ENCODE measurements at regions not wholly inside any gene's neighbourhood (a gene's known extent, or its start where the extent isn't known, plus 50 kb on each side); places are given as distances from the start of the nearest gene placed in this dataset.
"Not testable (repeated sequence)": the region's sequence is repeated elsewhere in the genome, so short reads cannot be mapped to it uniquely, and the experiment has no call there.

DNA sequence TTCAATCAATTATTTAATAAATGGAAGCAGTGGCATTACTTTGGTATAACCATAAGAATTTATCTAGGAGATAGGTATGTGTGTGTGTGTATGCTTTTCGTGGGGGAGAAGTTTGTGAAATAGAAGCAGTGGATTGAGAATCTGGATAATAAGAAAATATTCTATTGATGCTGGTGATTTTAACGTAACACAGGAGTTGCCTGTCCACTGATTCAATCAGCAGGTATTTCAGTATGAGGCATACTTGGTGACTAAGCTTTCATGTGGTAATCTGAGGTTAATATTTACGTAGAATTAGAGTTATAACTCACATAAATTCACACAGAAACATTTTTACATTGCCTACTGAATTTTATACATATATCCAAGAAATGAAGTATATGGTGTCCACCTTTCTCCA is 568.0 kb downstream of the ZWINT start:
- Histone ChIP-seq H3K79me1 (ENCODE audit: low read length) (no peaks in the 10 kb centered on the region), H3K4me3 (ENCODE audit: low read depth, low read length) (no peak overlapping the region), H3K36me3 (ENCODE audit: control insufficient read depth in 1 of 2, insufficient read depth in 2 of 2, low read length in 2 of 2) (no peaks in the 10 kb centered on the region), H3K14ac (ENCODE audit: low read length) (no peak overlapping the region), H3K9me3 (ENCODE audit: insufficient read depth, low read depth, low read length) (no peaks in the 10 kb centered on the region), H4K8ac (ENCODE audit: low read depth, low read length) (no peak overlapping the region), H2AK5ac (ENCODE audit: low read length) (no peak overlapping the region), H2BK12ac (ENCODE audit: low read length) (no peak overlapping the region), H3K23ac (ENCODE audit: low read length) (no peak overlapping the region), H3K4me1 (ENCODE audit: control insufficient read depth in 1 of 2, insufficient read depth in 2 of 2, low read length in 2 of 2) (no peaks in the 10 kb centered on the region), H3K4ac (ENCODE audit: low read depth, low read length) (no peak overlapping the region), H3K9ac (ENCODE audit: low read length) (no peak overlapping the region), H3K27ac (ENCODE audit: low read depth, low read length) (no peak overlapping the region), H3K79me2 (ENCODE audit: control insufficient read depth, insufficient read depth, low read length, poor library complexity) (no peaks in the 10 kb centered on the region), H2BK5ac (ENCODE audit: low read depth, low read length, poor library complexity) (no peak overlapping the region), H4K12ac (ENCODE audit: low read depth, low read length) (no peak overlapping the region), H3K27me3 (ENCODE audit: insufficient read depth, low read length) (no peaks in the 10 kb centered on the region), H4K91ac (ENCODE audit: low read depth, low read length) (no peak overlapping the region), H2BK120ac (ENCODE audit: insufficient read depth, low read length, poor library complexity) (no peak overlapping the region), H3K4me2 (ENCODE audit: low read length) (no peak overlapping the region), H3K18ac (ENCODE audit: low read length) (no peak overlapping the region), H2AFZ (ENCODE audit: insufficient read depth, low read length, poor library complexity) (no peak overlapping the region)
- 100% methylated on average over 1 of the region's 3 CpGs for WGBS (ENCODE audit: extremely low coverage, insufficient coverage, insufficient read length)
- DNase-seq, result peak in 1 of 2 donors; percentile 32

DNA sequence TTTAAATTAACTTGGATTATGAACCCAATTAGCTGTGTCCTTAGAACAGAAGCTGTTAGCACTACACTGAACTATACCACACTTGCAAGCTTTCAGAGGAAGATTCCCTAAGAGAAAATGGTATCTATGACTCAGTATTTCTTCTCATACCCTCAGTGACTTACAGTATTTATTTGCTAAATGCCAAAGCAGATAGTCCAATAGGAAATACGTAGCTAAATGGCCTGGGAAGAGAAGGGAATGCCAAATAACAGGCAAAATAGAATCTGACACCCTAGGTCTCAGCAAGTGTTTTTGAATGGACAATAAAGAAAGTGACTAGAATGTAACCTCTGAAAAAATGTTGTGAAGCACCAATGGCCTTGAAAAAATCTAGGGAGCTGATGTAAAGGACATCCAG is 570.8 kb downstream of the ZWINT start:
- H2BK5ac ChIP-seq (ENCODE audit: low read depth, low read length, poor library complexity); H3K27ac ChIP-seq (ENCODE audit: low read depth, low read length); H3K23ac ChIP-seq (ENCODE audit: low read length); H4K8ac ChIP-seq (ENCODE audit: low read depth, low read length); H2AFZ ChIP-seq (ENCODE audit: insufficient read depth, low read length, poor library complexity); H3K36me3 ChIP-seq (ENCODE audit: control insufficient read depth in 1 of 2, insufficient read depth in 2 of 2, low read length in 2 of 2); H3K4me2 ChIP-seq (ENCODE audit: low read length); H3K79me2 ChIP-seq (ENCODE audit: control insufficient read depth, insufficient read depth, low read length, poor library complexity); H3K18ac ChIP-seq (ENCODE audit: low read length); H3K9me3 ChIP-seq (ENCODE audit: insufficient read depth, low read depth, low read length); H3K79me1 ChIP-seq (ENCODE audit: low read length); H3K4me3 ChIP-seq (ENCODE audit: low read depth, low read length); H3K4me1 ChIP-seq (ENCODE audit: control insufficient read depth in 1 of 2, insufficient read depth in 2 of 2, low read length in 2 of 2); H2BK12ac ChIP-seq (ENCODE audit: low read length); H3K9ac ChIP-seq (ENCODE audit: low read length); H3K27me3 ChIP-seq (ENCODE audit: insufficient read depth, low read length); DNase-seq; H4K91ac ChIP-seq (ENCODE audit: low read depth, low read length); H3K4ac ChIP-seq (ENCODE audit: low read depth, low read length); H4K12ac ChIP-seq (ENCODE audit: low read depth, low read length); H3K14ac ChIP-seq (ENCODE audit: low read length); H2AK5ac ChIP-seq (ENCODE audit: low read length); H2BK120ac ChIP-seq (ENCODE audit: insufficient read depth, low read length, poor library complexity): not testable (repeated sequence)
- no CpG with 5 or more reads among the region's 1 CpG for WGBS (ENCODE audit: extremely low coverage, insufficient coverage, insufficient read length)

DNA sequence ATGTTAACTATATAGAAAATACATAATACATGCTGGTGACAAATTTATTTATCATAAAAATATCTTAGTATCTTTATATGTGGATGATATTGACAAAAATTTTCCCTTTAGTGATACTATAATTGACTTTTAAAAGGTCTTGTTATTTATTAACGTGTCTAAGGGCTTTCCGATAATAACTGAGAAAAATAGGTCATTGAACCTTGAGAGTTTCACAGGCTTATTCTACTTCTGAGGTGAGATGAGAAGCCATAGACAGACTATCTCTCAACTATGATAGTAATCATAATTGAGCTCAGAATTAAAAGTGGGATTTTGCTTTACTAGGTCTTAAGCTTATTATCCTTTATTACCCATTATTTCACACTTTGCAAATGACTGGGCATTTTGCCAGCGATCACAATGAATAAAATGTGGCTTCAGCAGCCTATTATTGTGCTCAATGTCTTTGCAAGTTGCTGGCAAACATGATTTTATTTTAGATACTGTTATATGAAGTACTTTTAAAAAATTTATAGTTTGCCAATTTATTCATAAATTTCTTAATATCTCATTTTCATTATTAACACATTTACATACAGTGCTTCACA is 574.5 kb downstream of the ZWINT start:
- Histone ChIP-seq H2AFZ (ENCODE audit: insufficient read depth, low read length, poor library complexity) (no peak overlapping the region), H4K12ac (ENCODE audit: low read depth, low read length) (no peak overlapping the region), H2BK12ac (ENCODE audit: low read length) (no peak overlapping the region), H3K79me2 (ENCODE audit: control insufficient read depth, insufficient read depth, low read length, poor library complexity) (no peaks in the 10 kb centered on the region), H2BK120ac (ENCODE audit: insufficient read depth, low read length, poor library complexity) (no peak overlapping the region), H3K9ac (ENCODE audit: low read length) (no peak overlapping the region), H3K36me3 (ENCODE audit: control insufficient read depth in 1 of 2, insufficient read depth in 2 of 2, low read length in 2 of 2) (no peaks in the 10 kb centered on the region), H3K4me2 (ENCODE audit: low read length) (no peak overlapping the region), H4K91ac (ENCODE audit: low read depth, low read length) (no peak overlapping the region), H3K9me3 (ENCODE audit: insufficient read depth, low read depth, low read length) (no peaks in the 10 kb centered on the region), H3K27me3 (ENCODE audit: insufficient read depth, low read length) (no peaks in the 10 kb centered on the region), H4K8ac (ENCODE audit: low read depth, low read length) (no peak overlapping the region), H2BK5ac (ENCODE audit: low read depth, low read length, poor library complexity) (no peak overlapping the region), H3K27ac (ENCODE audit: low read depth, low read length) (no peak overlapping the region), H3K4ac (ENCODE audit: low read depth, low read length) (no peak overlapping the region), H3K4me1 (ENCODE audit: control insufficient read depth in 1 of 2, insufficient read depth in 2 of 2, low read length in 2 of 2) (no peaks in the 10 kb centered on the region), H3K79me1 (ENCODE audit: low read length) (no peaks in the 10 kb centered on the region), H3K23ac (ENCODE audit: low read length) (no peak overlapping the region), H3K4me3 (ENCODE audit: low read depth, low read length) (no peak overlapping the region), H3K14ac (ENCODE audit: low read length) (no peak overlapping the region), H2AK5ac (ENCODE audit: low read length) (no peak overlapping the region), H3K18ac (ENCODE audit: low read length) (no peak overlapping the region)
- no CpG with 5 or more reads among the region's 3 CpGs for WGBS (ENCODE audit: extremely low coverage, insufficient coverage, insufficient read length)
- DNase-seq, result no peak

DNA sequence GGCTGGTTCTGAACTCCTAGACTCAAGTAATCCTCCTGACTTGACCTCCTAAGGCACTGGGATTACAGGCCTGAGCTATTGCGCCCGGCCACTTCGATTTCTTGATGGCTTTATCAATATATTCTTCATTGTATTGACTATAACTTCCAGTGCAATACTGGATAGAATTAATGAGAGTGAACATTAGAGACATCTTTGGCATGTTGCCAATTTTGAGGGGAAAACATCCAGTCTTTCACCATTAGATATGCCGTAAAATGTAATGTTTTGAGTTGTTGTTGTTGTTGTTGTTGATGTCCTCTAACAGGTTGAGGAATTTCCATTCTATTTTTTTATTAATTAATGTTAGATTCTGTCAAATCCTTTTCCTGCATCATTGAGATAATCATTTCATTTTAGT is 578.9 kb downstream of the ZWINT start:
- WGBS (ENCODE audit: extremely low coverage, insufficient coverage, insufficient read length), result no CpG with 5 or more reads among the region's 4 CpGs
- no peak overlapping the region for H3K23ac ChIP-seq (ENCODE audit: low read length)
- H4K8ac ChIP-seq (ENCODE audit: low read depth, low read length), result no peak overlapping the region
- no peak overlapping the region for H3K9ac ChIP-seq (ENCODE audit: low read length)
- H3K18ac ChIP-seq (ENCODE audit: low read length), result no peak overlapping the region
- no peaks in the 10 kb centered on the region for H3K9me3 ChIP-seq (ENCODE audit: insufficient read depth, low read depth, low read length)
- no peak overlapping the region for H3K4ac ChIP-seq (ENCODE audit: low read depth, low read length)
- no peaks in the 10 kb centered on the region for H3K4me1 ChIP-seq (ENCODE audit: control insufficient read depth in 1 of 2, insufficient read depth in 2 of 2, low read length in 2 of 2)
- DNase-seq, result no peak
- no peak overlapping the region for H3K14ac ChIP-seq (ENCODE audit: low read length)
- no peaks in the 10 kb centered on the region for H3K79me1 ChIP-seq (ENCODE audit: low read length)
- H2BK12ac ChIP-seq (ENCODE audit: low read length), result no peak overlapping the region
- no peak overlapping the region for H4K91ac ChIP-seq (ENCODE audit: low read depth, low read length)
- H3K79me2 ChIP-seq (ENCODE audit: control insufficient read depth, insufficient read depth, low read length, poor library complexity), result no peaks in the 10 kb centered on the region
- no peak overlapping the region for H2BK120ac ChIP-seq (ENCODE audit: insufficient read depth, low read length, poor library complexity)
- no peaks in the 10 kb centered on the region for H3K36me3 ChIP-seq (ENCODE audit: control insufficient read depth in 1 of 2, insufficient read depth in 2 of 2, low read length in 2 of 2)
- H2BK5ac ChIP-seq (ENCODE audit: low read depth, low read length, poor library complexity), result no peak overlapping the region
- no peak overlapping the region for H3K27ac ChIP-seq (ENCODE audit: low read depth, low read length)
- no peak overlapping the region for H3K4me2 ChIP-seq (ENCODE audit: low read length)
- H3K4me3 ChIP-seq (ENCODE audit: low read depth, low read length), result no peak overlapping the region
- no peak overlapping the region for H2AK5ac ChIP-seq (ENCODE audit: low read length)
- no peaks in the 10 kb centered on the region for H3K27me3 ChIP-seq (ENCODE audit: insufficient read depth, low read length)
- no peak overlapping the region for H4K12ac ChIP-seq (ENCODE audit: low read depth, low read length)
- no peak overlapping the region for H2AFZ ChIP-seq (ENCODE audit: insufficient read depth, low read length, poor library complexity)

Measured in trophoblast cell (in vitro differentiated cells and primary cell).